HepG2 (cell line): ENCODE measurements at regions not wholly inside any gene's neighbourhood (a gene's known extent, or its start where the extent isn't known, plus 50 kb on each side); places are given as distances from the start of the nearest gene placed in this dataset.

Source experiments
- ATAC-seq: fragments of 200-7000 bp; cut with Tn5 transposase; 3 replicates; pipeline ENCODE4 v1.9.1; 2020; ENCODE audit warnings: mild to moderate bottlenecking, moderate library complexity
- BruUV-seq: library from RNA; stranded (reverse); fragments of 400-500 nt; replicated peaks from 2 replicates; lab custom pipeline; 2021; lab: Mats Ljungman, UMichigan
- CTCF ChIA-PET: fragments of 300-600 bp; formaldehyde crosslinking; extraction: SDS; loops from one replicate; lab custom pipeline; 2021; ENCODE audit warnings: low total read pairs, inconsistent platforms, low intra/inter-chr PET ratio; lab: Yijun Ruan, JAX
- POLR2A ChIA-PET: fragments of 350-600 bp; sonication (Branson Sonifier 250); formaldehyde crosslinking; loops from one replicate; lab custom pipeline; 2020; ENCODE audit warnings: antibody characterized with exemption, inconsistent platforms; lab: Yijun Ruan, JAX
- DNase-seq: peaks from one replicate; pipeline ENCODE4 v3.0.0-alpha.2; 2015; ENCODE audit warnings: low spot score
- FAIRE-seq: peaks from 3 replicates; lab custom pipeline; 2011; peaks lifted over from hg19 to GRCh38; lab: Jason Lieb, UNC
- H2AFZ ChIP-seq: one replicate; pipeline ENCODE4 v1.6.1; 2011; ENCODE audit warnings: low read length, inconsistent platforms
- H3K27ac ChIP-seq: fragments of 300-600 bp; 3 replicates; pipeline ENCODE4 v1.8.0; 2011; ENCODE audit warnings: mixed run types, mild to moderate bottlenecking, mixed read lengths, low read length, inconsistent platforms; ENCODE audit not compliant: insufficient read depth; ENCODE audit errors: extremely low read length
- H3K27me3 ChIP-seq, 2 experiments: fragments of 200-600 bp in 1 of 2; 2 replicates in 1 of 2; 3 replicates in 1 of 2; pipeline versions ENCODE4 v1.6.0 to v1.8.0; 2011; ENCODE audit warnings: low read length in 2 of 2, mild to moderate bottlenecking in 2 of 2, moderate library complexity in 2 of 2, inconsistent platforms in 1 of 2; ENCODE audit not compliant: insufficient read depth in 2 of 2, control insufficient read depth in 1 of 2
- H3K36me3 ChIP-seq, 2 experiments: fragments of 200-600 bp in 1 of 2; replicated peaks in 1 of 2; 2 replicates in 1 of 2; 3 replicates in 1 of 2; pipeline versions ENCODE4 v1.5.1 to v1.8.0; 2011; ENCODE audit warnings: low read length in 2 of 2, inconsistent platforms in 1 of 2; ENCODE audit not compliant: insufficient read depth in 2 of 2, control insufficient read depth in 1 of 2
- H3K4me1 ChIP-seq: 2 replicates; pipeline ENCODE4 v1.5.1; 2012; ENCODE audit warnings: low read length, inconsistent platforms; ENCODE audit not compliant: insufficient read depth
- H3K4me2 ChIP-seq: 2 replicates; pipeline ENCODE4 v1.6.0; 2011; ENCODE audit warnings: low read depth, low read length, inconsistent platforms
- H3K4me3 ChIP-seq, 3 experiments: fragments of 200-600 bp in 1 of 3; sonication (generic), shearing (Covaris generic) in 1 of 3; replicated peaks in 1 of 3; 2 replicates each; pipeline ENCODE4 v1.5.1; 2011 to 2016; ENCODE audit warnings: low read length in 3 of 3, inconsistent platforms in 2 of 3, low read depth in 2 of 3, mild to moderate bottlenecking in 2 of 3, control low read depth in 1 of 3, mixed read lengths in 1 of 3; ENCODE audit not compliant: insufficient read depth in 1 of 3
- H3K79me2 ChIP-seq: one replicate; pipeline ENCODE4 v1.6.1; 2011; ENCODE audit warnings: low read length, inconsistent platforms; ENCODE audit not compliant: insufficient read depth
- H3K9ac ChIP-seq: 2 replicates; pipeline ENCODE4 v1.6.0; 2011; ENCODE audit warnings: mild to moderate bottlenecking, low read depth, low read length, inconsistent platforms; ENCODE audit not compliant: insufficient read depth
- H3K9me3 ChIP-seq: 2 replicates; pipeline ENCODE4 v1.5.1; 2012; ENCODE audit warnings: mild to moderate bottlenecking, low read length
- H4K20me1 ChIP-seq: 2 replicates; pipeline ENCODE4 v1.6.0; 2011; ENCODE audit warnings: inconsistent platforms, mild to moderate bottlenecking, low read length, moderate library complexity; ENCODE audit not compliant: insufficient read depth
- HIC2 ChIP-seq: sonication (generic); formaldehyde crosslinking; IDR thresholded peaks from 2 replicates; pipeline ENCODE4 v1.9.0; 2022; ENCODE audit warnings: low read depth, missing genetic modification reagents
- NFE2 ChIP-seq: sonication (generic); formaldehyde crosslinking; IDR thresholded peaks from 2 replicates; pipeline ENCODE4 v1.4.0; 2020; ENCODE audit warnings: missing genetic modification reagents
- RERE ChIP-seq: IDR thresholded peaks from 2 replicates; pipeline ENCODE4 v1.6.1; 2016; ENCODE audit warnings: low read depth, missing genetic modification reagents, missing compliant biosample characterization
- TFE3 ChIP-seq: IDR thresholded peaks from 2 replicates; pipeline ENCODE4 v1.6.1; 2016
- WGBS: methylation state at CpG from one replicate; pipeline ENCODE4 v1.1.6; 2017; ENCODE audit warnings: low lambda C conversion rate; 5-methylcytosine and 5-hydroxymethylcytosine counted together
- in situ Hi-C: cut with HindIII; loops from 2 replicates; pipeline ENCODE4 v1.10.0; 2017; ENCODE audit warnings: low pct_unique_long_range_greater_than_20kb; ENCODE audit not compliant: extremely low pct_ligation_motif_present
- intact Hi-C: fragments of 100-400 bp; cut with micrococcal nuclease; formaldehyde crosslinking; loops from one replicate; pipeline ENCODE4 v1.10.0; 2022; ENCODE audit not compliant: unreplicated experiment

GRCh38 chr4:14410516-14410915 lies 591.8 kb upstream of the CPEB2 start:
- no TSS peak for BruUV-seq
- no peaks in the 10 kb centered on the region for H3K36me3 ChIP-seq
- no peaks in the 10 kb centered on the region for H3K27me3 ChIP-seq
- H3K4me3 ChIP-seq: no peak overlapping the region
- ATAC-seq: no peak
- peaks cover 78% of the 10 kb centered on the region for H3K9me3 ChIP-seq
- TF ChIP-seq NFE2 (CRISPR knock-in tag) (no peak), TFE3 (no peak), RERE (no peak), HIC2 (CRISPR knock-in tag) (no peak)
- no peak for DNase-seq
- ChIA-PET POLR2A (no interaction called here), CTCF (no interaction called here)
- H2AFZ ChIP-seq: no peak overlapping the region
- H3K4me2 ChIP-seq: no peak overlapping the region
- 0% methylated on average over 3 of the region's 3 CpGs for WGBS
- intact Hi-C loops (no loop called here), in situ Hi-C loops (no loop called here)
- H3K27ac ChIP-seq: no peak overlapping the region
- no peak for FAIRE-seq
- H3K4me1 ChIP-seq: no peaks in the 10 kb centered on the region
- H4K20me1 ChIP-seq: no peaks in the 10 kb centered on the region
- H3K79me2 ChIP-seq: no peaks in the 10 kb centered on the region
- no peak overlapping the region for H3K9ac ChIP-seq
